GM12891 (cell line): ENCODE measurements at regions not wholly inside any gene's neighbourhood (a gene's known extent, or its start where the extent isn't known, plus 50 kb on each side); places are given as distances from the start of the nearest gene placed in this dataset.

Experiments
- POLR2AphosphoS5 ChIP-seq: IDR thresholded peaks from 2 replicates; pipeline ENCODE4 v1.6.1; 2011; ENCODE audit warnings: low read depth, low read length, control low read depth
- TAF1 ChIP-seq: IDR thresholded peaks from 2 replicates; pipeline ENCODE4 v1.6.1; 2011; ENCODE audit warnings: low read depth, low read length, control low read depth

GRCh38 chr15:37691911-37692310 is 242.5 kb upstream of the TMCO5A start:
- TF ChIP-seq POLR2AphosphoS5 (no peak), TAF1 (no peak)
